NCI-H1417 treated with DMSO at 0.1 percent for 48 hours (cell line): ENCODE measurements at regions not wholly inside any gene's neighbourhood (a gene's known extent, or its start where the extent isn't known, plus 50 kb on each side); places are given as distances from the start of the nearest gene placed in this dataset.
"Not testable (repeated sequence)": the region's sequence is repeated elsewhere in the genome, so short reads cannot be mapped to it uniquely, and the experiment has no call there.

Source experiments
- DNase-seq: peaks from one replicate; lab custom pipeline; 2025; lab: John Stamatoyannopoulos, UW

DNA sequence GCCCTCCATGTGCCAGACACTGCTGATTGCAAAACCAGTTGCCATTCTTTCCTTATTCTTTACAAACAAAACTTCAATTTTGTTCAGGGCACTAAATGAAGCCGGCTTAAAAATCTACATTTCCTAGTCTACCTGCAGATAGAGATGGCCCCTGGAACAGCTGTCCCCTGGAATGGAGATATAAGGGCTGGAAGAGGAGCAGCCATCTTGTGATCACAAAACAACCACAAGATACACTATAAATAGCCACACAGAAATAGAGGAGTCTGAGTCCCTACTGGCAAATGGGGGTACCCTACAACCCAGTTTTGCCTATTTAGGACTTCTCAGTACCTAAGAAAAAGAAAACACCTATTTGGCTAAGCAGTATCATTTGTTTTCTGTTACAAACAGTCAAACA is 115.9 kb upstream of the BEND6 start:
- DNase-seq: no peak

DNA sequence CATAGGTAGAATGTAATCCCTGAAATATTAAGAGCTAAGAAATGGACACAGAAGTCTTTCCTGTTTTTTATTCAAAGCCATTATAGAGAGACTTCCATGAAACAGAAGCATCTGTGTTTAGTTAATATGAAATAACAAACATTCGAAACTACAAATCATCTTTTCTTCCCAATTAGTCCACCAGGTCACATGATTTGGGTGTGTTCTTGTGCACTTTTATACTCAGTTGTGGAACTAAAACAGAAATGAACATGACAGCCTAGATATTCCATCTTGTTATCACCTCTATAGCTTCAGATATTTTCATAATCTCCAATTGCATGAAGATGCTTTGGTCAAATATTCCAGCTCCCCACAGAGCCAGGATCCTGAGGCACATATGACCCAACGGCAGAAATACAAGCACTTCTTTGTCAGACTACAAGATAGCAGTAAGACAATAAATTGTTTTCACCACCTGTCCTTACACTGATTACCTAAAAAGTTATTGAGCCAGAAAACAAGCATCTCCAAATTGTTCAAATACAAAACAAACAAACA is 116.8 kb upstream of the BEND6 start:
- DNase-seq: no peak

DNA sequence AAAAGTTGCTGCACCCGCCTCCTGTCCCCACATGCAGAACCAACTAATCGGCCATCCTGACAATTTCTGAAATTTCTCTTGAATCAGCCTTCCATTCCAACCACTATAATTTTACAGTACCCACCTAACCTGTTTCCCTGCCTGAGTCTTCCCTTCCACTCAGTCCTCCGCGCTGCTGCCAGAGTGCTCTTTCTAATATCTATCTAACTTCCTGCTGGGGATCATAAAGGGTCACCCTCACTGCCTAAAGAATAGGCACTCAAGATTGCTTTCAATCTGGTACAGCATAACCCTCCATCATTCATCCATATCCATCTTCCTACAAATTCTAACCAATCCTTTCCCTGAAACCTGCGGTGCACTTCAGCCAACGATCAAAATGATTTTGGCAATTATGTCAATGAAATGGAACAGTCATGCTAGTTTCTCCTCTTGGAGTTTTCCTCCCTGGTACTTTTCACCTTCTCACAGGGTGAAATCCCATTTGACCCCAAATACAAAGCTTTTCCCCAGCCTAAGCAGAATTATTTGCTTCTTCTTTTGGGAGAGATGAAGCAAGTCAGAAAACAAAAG is 117.5 kb upstream of the BEND6 start:
- DNase-seq: no peak

DNA sequence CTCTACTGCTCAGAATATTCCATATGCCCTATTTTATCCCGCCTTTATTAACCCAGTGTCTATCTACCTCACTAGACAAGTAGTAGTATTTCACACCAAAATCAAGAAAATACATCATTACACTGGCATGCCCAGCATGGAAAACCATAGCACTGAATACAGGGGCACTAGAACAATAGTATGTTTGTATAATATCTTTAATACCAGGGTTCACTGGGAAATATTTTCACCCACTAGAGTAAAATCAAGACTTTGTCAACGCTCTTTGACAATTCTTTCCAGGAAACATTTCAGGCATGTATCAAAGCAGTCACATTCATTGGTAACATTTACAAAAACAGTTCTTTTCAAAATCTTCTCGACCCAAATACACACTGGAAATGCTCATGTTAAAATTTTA is 119.3 kb upstream of the BEND6 start:
- no peak for DNase-seq

DNA sequence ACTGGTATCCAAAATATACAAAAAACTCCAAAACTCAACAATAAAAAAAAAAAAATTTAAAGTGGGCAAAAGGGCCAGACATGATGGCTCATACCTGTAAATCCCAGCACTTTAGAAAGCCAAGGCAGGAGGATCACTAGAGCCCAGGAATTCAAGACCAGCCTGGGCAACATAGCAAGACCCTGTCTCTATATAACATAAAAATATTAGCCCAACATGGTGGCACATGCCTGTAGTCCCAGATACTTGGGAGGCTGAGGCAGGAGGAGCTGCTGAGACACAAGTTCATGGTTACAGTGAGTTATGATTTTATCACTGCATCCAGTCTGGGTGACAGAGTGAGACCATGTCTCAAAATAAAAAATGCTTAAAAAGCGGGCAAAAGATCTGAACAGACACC is 121.0 kb upstream of the BEND6 start:
- DNase-seq: no peak

DNA sequence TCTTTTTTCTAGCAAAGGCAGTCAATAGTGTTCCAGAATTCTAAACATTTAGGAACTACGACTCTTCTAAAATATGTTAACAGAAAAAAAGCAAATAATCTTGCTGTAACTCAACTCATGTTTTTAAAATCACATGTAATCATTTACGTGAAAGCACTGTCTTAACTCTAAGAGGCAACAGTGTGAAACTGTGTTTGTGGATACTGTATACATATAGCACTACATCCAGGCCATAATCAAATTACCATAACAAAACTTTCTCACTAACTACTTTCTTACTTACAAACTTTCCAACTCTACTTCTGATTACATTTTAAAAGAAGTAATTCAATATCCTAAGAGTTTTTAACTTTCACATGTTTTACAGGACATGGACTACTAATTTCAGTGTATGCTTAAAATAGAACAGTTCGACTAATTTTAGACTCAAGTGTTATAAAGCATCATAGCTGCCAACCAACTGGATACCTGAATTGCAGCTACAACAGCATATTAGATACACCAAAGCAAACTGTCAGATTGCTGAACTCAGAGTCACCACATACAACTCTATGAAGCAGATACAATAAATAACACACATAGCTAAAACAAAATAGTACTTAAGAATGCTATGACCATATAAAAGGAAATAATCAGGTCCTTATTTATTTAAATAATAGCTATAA is 121.6 kb upstream of the BEND6 start:
- DNase-seq: no peak

DNA sequence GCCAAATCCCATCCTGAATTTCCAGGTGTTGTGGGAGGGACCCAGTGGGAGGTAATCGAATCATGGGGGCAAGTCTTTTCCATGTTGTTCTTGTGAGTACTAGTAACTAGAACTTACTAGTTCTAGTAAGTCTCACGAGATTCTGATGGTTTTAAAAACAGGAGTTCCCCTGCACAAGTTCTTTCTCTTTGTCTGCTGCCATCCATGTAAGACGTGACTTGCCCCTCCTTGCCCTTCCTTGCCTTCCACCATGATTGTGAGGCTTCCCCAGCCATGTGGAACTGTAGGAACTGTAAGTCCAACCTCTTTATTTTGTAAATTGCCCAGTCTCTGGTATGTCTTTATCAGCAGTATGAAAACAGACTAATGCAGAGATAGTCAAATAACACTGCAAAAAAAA is 122.7 kb upstream of the BEND6 start:
- DNase-seq: no peak

DNA sequence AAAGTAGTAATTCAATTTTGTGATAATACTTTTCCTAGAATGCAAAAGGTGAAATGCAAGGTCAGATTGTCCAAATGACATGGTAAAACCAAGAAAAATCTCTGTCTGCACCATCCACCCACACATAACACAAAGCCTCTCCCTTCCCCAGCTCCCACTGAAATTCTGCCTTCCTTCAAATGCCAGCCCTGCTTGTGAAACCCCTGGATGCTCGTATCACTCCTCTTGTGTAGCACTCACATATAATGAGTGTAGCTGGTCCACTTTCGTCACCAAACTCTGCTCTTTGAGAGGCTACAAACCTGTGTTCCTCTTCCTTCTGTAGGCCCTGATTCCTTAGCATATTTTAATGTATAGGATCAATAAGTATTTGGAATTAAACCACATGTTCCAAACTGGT is 123.6 kb upstream of the BEND6 start:
- no peak for DNase-seq

DNA sequence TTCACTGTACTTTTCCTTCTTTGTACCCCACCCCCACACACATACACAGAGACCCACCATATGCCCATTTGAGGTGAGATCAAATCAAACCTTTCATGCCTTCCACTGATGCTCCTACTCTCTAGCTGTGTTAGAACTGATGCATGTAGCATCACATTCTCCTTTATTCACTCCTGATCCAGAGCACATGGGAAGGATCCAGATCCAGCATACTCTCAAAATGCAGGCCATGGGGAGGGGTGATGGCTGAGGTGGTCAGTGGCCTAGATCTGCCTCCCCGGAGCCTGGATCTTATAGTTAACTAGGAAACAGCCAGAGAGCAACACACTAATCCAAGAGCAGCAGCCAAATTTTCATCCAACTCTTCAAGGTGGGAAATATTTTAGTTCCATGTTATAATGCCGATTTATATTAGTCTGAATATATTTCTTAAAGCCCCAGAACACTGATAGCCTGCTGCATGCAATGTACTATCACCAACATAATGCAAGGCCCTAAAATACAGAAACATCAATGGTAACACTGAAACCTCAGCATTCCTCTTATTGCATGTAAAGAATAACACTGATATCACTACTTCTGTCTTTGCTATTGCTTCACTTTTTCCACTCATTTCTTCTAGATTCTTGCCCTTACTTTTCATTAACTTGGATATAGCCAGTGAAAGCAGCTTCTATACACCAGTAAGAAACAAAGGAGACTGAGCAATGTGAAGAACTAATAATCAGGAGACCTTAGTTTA is 126.8 kb upstream of the BEND6 start:
- no peak for DNase-seq

DNA sequence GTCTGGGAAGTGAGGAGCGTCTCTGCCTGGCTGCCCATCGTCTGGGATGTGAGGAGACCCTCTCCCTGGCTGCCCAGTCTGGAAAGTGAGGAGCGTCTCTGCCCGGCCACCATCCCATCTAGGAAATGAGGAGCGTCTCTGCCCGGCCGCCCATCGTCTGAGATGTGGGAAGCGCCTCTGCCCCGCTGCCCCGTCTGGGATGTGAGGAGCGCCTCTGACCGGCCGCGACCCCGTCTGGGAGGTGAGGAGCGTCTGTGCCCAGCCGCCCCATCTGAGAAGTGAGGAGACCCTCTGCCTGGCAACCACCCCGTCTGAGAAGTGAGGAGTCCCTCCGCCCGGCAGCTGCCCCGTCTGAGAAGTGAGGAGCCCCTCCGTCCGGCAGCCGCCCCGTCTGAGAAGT is 130.5 kb upstream of the BEND6 start:
- DNase-seq: not testable (repeated sequence)

DNA sequence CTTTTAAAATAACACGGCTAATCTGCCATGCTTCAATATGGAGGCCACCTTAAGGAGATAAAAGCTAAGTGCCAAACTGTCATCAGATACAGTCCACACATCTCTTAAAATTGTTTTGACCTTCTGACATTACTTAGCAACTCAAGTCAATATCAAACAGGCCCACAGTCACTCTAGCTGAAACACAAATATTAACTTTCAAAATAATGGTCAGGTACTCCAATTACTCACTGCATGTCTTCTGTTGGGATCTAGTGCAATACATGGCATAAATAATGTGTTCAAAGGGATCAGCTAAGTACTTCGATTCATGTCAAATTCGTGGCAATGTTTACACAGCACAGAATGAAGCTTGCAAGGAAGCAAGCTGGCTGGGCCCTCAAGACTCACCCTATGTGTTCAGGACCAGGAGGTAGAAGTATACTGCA is 133.9 kb upstream of the BEND6 start:
- peak; percentile 58 for DNase-seq

DNA sequence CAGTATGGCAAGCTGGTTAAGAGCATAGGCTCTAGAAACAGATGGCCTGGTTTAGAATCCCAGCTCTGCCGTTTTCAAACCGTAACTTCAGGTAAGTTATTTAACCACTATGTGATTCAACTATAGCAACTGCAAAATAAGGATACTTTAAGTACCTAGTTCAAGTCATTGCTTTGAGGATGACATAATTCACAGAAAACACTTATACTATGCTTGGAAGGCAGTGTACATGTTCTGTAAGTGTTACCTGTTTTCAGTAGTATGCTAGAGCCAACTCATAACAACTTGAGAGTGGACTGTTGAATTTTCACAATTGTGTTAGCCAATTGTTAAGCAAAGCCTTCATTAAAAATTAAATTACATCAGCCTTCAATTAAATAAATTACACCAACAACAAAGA is 134.8 kb upstream of the BEND6 start:
- no peak for DNase-seq

DNA sequence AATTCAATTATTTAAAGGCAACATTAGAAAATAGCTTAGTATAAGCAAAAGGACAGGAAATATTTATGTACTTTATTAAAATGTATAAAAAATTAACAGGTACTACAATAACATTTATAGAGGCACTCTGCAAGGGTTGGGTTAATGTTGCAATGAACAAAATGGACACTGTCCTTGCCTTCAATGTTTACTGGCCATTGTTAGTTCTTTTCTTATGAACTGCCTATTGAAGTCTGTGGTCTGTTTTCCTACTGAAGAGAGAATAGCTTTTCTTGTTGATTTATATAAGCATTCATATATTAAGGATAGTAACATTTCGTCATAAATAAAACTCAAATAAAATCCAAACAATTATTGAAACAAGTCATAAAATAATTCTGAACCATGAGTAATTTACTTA is 135.3 kb upstream of the BEND6 start:
- no peak for DNase-seq

DNA sequence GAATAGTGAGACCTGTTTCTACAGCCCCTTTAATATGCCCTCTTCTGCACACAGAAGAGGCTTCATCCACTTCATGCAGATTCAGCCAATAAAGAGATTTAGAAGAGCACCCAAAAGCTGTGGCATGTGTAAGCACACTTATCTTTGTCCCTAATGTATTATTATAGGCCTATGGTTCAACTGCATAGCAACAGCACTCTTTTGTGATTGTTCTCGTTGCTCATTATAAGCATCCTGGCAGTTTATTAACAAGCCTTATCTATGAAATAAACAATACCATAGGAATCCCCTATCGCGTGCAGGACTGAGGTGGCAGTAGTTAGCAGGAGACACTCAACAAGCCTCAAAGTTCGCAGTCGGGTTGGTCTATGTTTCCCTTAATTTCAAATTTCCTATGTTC is 138.5 kb upstream of the BEND6 start:
- DNase-seq: no peak

DNA sequence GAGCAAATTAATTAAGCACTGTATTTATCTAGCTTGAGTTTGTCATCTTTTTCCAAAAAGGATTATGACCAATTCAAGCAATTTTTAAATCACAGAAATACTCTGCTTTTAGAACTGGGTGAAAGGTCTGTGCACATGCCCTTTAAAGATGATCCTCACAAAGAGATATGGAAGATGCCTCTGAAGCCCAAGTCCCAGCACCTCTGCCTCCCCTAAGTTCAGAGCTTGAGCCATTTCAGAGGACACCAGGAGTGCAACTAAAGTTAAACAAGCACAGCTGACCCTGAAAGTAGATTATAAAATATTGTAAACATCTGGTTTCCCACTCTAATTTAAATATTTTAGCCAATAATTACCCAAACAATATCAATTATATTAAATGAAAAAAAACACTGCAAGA is 139.5 kb upstream of the BEND6 start:
- DNase-seq: no peak

DNA sequence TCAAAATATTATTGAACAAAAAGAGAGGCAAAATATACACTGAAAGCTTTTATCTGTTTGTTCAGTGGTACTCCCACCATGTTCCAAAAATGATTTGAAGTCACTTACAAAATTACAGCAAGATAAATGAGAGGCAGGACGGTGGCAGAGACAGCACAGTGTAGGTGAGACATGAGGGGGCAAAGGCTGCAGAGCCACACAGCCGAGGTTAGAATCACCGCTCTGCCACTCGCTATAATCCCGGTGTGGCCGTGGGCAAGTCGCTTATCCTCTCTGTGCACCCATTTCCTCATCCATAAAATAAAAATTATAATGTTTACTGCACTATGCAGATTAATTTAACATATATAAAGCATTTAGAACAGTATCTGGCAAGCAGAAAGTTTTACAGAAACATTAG is 140.1 kb upstream of the BEND6 start:
- no peak for DNase-seq

DNA sequence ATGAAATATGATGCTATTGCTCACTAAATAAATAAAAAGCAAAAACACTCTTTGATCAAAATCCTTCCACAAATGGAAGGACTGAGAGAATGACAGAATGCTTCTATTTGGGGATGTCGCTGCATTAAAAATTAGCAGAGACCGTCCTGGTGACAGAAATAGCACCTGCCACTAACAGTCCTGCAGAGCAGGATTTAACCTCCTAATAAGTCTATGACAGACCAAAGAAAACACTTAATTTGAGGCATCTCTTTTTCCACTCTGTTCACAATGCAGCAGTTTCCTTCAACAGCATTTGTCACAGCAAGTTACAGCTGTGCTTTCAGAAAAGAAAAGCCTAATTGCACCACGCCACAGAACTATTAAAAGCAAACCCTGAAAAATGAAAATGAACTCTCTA is 140.6 kb upstream of the BEND6 start:
- no peak for DNase-seq

DNA sequence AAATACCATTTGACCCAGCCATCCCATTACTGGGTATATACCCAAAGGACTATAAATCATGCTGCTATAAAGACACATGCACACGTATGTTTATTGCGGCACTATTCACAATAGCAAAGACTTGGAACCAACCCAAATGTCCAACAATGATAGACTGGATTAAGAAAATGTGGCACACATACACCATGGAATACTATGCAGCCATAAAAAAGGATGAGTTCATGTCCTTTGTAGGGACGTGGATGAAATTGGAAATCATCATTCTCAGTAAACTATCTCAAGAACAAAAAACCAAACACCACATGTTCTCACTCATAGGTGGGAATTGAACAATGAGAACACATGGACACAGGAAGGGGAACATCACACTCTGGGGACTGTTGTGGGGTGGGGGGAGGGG is 142.1 kb upstream of the BEND6 start:
- DNase-seq: not testable (repeated sequence)

DNA sequence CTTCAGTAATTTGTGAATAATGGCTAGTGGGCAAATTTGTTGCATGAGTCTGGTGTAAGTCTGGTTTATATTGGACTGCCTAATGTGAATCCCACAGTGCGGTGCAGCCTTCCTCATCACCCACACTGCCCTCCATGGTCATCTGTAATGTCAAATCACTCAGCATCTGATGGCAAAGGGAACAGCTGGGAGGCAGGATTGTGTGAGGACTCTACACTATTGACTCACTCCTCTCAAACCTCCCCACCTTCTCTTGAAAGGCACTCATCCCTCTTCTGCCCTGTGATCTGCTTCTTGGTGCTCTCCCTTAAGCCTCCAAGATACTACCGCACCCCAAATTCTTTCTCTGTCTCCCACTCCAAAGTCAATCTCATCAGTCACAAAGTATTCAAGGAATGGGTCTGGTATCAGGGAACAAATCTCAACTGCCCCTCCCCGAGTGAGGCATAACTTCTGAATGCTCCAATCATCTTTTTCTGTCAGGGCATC is 146.0 kb upstream of the BEND6 start:
- no peak for DNase-seq

DNA sequence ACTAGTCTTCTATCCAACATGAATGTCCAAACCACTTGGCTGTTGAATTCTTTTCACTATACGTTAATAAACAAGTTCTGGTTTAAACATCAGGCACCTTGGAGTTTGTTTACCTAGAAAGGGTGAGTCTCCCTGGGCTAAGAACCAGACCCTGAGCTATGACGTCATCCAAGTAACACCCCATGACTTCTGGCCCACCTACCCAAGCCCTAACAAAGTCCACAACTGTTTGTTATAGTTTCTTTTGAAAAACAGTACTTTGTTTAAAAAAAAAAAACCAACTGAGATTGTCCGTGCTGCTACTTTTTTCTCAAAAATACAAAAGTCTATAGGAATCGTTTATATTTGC is 146.9 kb upstream of the BEND6 start:
- DNase-seq: no peak

DNA sequence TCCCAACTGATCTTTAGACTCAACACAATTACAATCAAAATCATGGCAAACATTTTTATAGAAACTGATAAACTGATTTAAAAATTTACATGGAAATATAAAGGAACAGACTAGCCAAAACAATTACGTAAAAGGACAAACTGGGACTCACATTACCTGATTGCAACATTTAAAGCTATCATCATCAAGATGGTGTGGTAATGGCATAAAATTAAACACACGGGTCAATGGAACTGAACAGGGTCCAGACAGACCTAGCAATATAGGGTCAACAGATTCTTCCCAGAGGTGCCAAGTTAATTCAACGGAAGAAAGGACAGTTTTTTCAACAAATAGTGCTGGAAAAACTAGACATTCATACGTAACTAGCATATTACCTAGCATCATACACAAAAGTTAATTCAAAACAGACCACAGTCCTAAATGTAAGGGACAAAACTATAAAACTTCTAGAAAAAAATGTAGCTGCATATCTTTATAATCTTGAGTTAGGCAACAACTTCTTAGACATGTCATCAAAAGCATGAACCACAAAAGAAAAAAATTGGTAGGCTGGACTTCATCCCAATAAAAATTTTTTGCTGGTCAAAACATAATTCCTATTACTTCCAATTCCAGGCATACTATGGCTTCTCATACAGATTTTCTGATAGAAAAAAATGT is 147.4 kb upstream of the BEND6 start:
- no peak for DNase-seq

DNA sequence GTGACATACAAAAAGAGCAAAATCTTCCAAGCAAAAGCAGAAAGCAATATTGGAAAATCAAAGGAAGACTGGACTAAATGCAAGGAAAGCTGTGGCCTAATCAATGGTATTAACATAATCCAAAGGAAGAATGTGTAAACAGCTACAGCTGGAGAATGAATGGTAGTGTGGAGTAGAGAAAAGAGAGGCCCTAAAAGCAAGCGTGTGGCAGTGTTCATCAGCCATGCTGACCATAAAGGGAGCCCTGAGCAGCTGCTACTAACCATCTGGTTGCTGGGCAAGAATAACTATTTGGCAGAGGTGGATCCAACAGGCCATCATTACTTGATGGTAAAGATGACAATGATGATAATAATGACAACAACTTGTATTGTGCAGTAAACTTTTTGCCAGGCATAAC is 148.5 kb upstream of the BEND6 start:
- no peak for DNase-seq

DNA sequence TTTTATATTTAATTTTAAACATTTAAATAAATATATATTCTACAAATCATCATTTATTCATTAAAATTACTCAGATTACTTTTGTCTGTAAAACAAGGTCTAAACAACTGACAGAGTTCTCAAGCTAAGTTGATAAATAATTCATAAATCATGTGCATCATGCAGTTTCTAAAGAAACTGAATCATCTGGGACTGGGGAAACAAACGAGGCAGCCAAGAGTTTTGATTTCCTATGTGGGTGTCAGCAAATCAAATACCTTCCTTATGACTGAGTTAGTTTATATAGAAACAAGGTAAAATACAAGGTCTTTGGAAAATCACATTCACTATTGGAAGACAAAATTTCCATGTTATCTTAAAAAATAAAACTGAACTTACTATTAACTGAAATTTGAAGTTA is 149.9 kb upstream of the BEND6 start:
- no peak for DNase-seq
